Uterus (tissue), 2 donors: ENCODE measurements at regions not wholly inside any gene's neighbourhood (a gene's known extent, or its start where the extent isn't known, plus 50 kb on each side); places are given as distances from the start of the nearest gene placed in this dataset.

Experiments used
- CTCF ChIP-seq, 4 experiments: fragments of 200-600 bp in 2 of 4; fragments of 450-650 bp in 2 of 4; sonication (generic) in 2 of 4; IDR thresholded peaks; one replicate each; pipeline ENCODE4 v1.5.1; 2016 to 2019; ENCODE audit warnings: antibody characterized with exemption in 4 of 4, mild to moderate bottlenecking in 2 of 4, moderate library complexity in 1 of 4
- POLR2A ChIP-seq, 2 donors: fragments of 450-650 bp; IDR thresholded peaks; one replicate each; pipeline ENCODE4 v1.6.1; 2016; ENCODE audit warnings: antibody characterized with exemption in 2 of 2, mild to moderate bottlenecking in 1 of 2, moderate library complexity in 1 of 2

- no peak for TF ChIP-seq CTCF (IDR thresholded peaks at IDR 0.05)
- TF ChIP-seq POLR2A (IDR thresholded peaks at IDR 0.05), result no peak
These were observed 171.4 kb upstream of the NUPR2 start for GRCh38 chr7:56287429-56288138.
